ENCODE measurements at regions not wholly inside any gene's neighbourhood (a gene's known extent, or its start where the extent isn't known, plus 50 kb on each side); places are given as distances from the start of the nearest gene placed in this dataset.

GRCh38 chr13:24985107-24985506, 110.8 kb upstream of the PABPC3 start:
- dilution Hi-C loops (cut with MboI; ENCODE audit: extremely low pct_ligation_motif_present, low sequenced_read_pairs): no loop called here
- Histone ChIP-seq H3K79me2 (ENCODE audit: control insufficient read depth, insufficient read depth, low read length) (no peaks in the 10 kb centered on the region), H3K36me3 (ENCODE audit: control insufficient read depth in 2 of 2, extremely low read depth in 1 of 2, insufficient read depth in 2 of 2, low read length in 2 of 2) (no peaks in the 10 kb centered on the region), H3K4me3 (replicated peaks in 1 of 3; ENCODE audit: insufficient read depth in 1 of 3, low read depth in 1 of 3, low read length in 3 of 3) (no peak overlapping the region), H3K9ac (replicated peaks; ENCODE audit: extremely low read depth, insufficient read depth, low read length) (no peak overlapping the region), H3K4me1 (ENCODE audit: control insufficient read depth, extremely low read depth, insufficient read depth, low read length) (no peaks in the 10 kb centered on the region), H3K27ac (ENCODE audit: insufficient read depth, low read depth, low read length) (no peak overlapping the region), H3K4me2 (ENCODE audit: insufficient read depth, low read length) (no peak overlapping the region), H3K9me1 (replicated peaks; ENCODE audit: control insufficient read depth, extremely low read depth, insufficient read depth, low read length) (no peaks in the 10 kb centered on the region), H3K27me3 (ENCODE audit: control insufficient read depth in 2 of 2, insufficient read depth in 2 of 2, low read length in 2 of 2) (peaks cover 2 to 8% of the 10 kb centered on the region in 2 experiments), H2AFZ (ENCODE audit: low read depth, low read length) (no peak overlapping the region), H3K9me3 (replicated peaks; ENCODE audit: control insufficient read depth, insufficient read depth, low read length) (no peaks in the 10 kb centered on the region), H4K20me1 (replicated peaks; ENCODE audit: control insufficient read depth, extremely low read depth, insufficient read depth, low read length) (no peaks in the 10 kb centered on the region)
- DNase-seq (ENCODE audit: low read depth, low spot score) (no peak), FAIRE-seq (no peak)
- TF ChIP-seq, protein P1, sequence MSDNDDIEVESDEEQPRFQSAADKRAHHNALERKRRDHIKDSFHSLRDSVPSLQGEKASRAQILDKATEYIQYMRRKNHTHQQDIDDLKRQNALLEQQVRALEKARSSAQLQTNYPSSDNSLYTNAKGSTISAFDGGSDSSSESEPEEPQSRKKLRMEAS (IDR thresholded peaks at IDR 0.05; ENCODE audit: insufficient read depth, insufficient read length): no peak
- no peak for TF ChIP-seq POLR2A (IDR thresholded peaks at IDR 0.05; ENCODE audit: low read depth, low read length)
- ChIA-PET POLR2A (no interaction called here), CTCF (interaction anchor here (0.9 to 2.0 kb wide), 3 partner anchors 10 to 291 kb away, joined by 4 to 10 read pairs (median 8); no protein-coding TSS in a partner anchor)
- no TSS peak for BruUV-seq (replicated peaks)
- intact Hi-C loops (cut with micrococcal nuclease): no loop called here

GRCh38 chr13:24985896-24986295, 110.0 kb upstream of the PABPC3 start:
- BruUV-seq (replicated peaks): no TSS peak
- no peak for DNase-seq (ENCODE audit: low read depth, low spot score)
- no peaks in the 10 kb centered on the region for H3K9me1 ChIP-seq (replicated peaks; ENCODE audit: control insufficient read depth, extremely low read depth, insufficient read depth, low read length)
- dilution Hi-C loops (cut with MboI; ENCODE audit: extremely low pct_ligation_motif_present, low sequenced_read_pairs) (no loop called here), intact Hi-C loops (cut with micrococcal nuclease) (no loop called here)
- no peak for FAIRE-seq
- ChIA-PET CTCF (interaction anchor here (0.9 to 1.8 kb wide), 4 partner anchors 10 to 292 kb away, joined by 3 to 8 read pairs (median 6); no protein-coding TSS in a partner anchor), POLR2A (no interaction called here)
- H3K79me2 ChIP-seq (ENCODE audit: control insufficient read depth, insufficient read depth, low read length): no peaks in the 10 kb centered on the region
- no peak overlapping the region for H2AFZ ChIP-seq (ENCODE audit: low read depth, low read length)
- no peaks in the 10 kb centered on the region for H3K9me3 ChIP-seq (replicated peaks; ENCODE audit: control insufficient read depth, insufficient read depth, low read length)
- no peak overlapping the region for H3K4me2 ChIP-seq (ENCODE audit: insufficient read depth, low read length)
- no peaks in the 10 kb centered on the region for H4K20me1 ChIP-seq (replicated peaks; ENCODE audit: control insufficient read depth, extremely low read depth, insufficient read depth, low read length)
- TF ChIP-seq MYC (IDR thresholded peaks at IDR 0.05; ENCODE audit: low read depth, low read length) (no peak), EZH2 (IDR thresholded peaks at IDR 0.05; ENCODE audit: borderline replicate concordance, low read depth, low read length, severe bottlenecking) (no peak), FOS (IDR thresholded peaks at IDR 0.05; ENCODE audit: borderline replicate concordance, insufficient read depth, low read length) (no peak), POLR2A (IDR thresholded peaks at IDR 0.05; ENCODE audit: low read depth, low read length) (no peak), POLR2AphosphoS5 (IDR thresholded peaks at IDR 0.05; ENCODE audit: insufficient read depth, low read depth, low read length) (no peak), GATA2 (IDR thresholded peaks at IDR 0.05; ENCODE audit: insufficient read depth, insufficient read length, low read depth, low read length) (no peak), JUN (IDR thresholded peaks at IDR 0.05; ENCODE audit: borderline replicate concordance, insufficient read depth, insufficient read length, low read depth) (no peak)
- TF ChIP-seq, protein P1 (IDR thresholded peaks at IDR 0.05; ENCODE audit: insufficient read depth, insufficient read length): no peak
- TF ChIP-seq, protein P2, sequence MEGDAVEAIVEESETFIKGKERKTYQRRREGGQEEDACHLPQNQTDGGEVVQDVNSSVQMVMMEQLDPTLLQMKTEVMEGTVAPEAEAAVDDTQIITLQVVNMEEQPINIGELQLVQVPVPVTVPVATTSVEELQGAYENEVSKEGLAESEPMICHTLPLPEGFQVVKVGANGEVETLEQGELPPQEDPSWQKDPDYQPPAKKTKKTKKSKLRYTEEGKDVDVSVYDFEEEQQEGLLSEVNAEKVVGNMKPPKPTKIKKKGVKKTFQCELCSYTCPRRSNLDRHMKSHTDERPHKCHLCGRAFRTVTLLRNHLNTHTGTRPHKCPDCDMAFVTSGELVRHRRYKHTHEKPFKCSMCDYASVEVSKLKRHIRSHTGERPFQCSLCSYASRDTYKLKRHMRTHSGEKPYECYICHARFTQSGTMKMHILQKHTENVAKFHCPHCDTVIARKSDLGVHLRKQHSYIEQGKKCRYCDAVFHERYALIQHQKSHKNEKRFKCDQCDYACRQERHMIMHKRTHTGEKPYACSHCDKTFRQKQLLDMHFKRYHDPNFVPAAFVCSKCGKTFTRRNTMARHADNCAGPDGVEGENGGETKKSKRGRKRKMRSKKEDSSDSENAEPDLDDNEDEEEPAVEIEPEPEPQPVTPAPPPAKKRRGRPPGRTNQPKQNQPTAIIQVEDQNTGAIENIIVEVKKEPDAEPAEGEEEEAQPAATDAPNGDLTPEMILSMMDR (IDR thresholded peaks at IDR 0.05; ENCODE audit: extremely low read depth in 1 of 2, insufficient read depth in 1 of 2, low read depth in 1 of 2, low read length in 2 of 2): no peak
- H3K27ac ChIP-seq (ENCODE audit: insufficient read depth, low read depth, low read length): no peak overlapping the region
- H3K4me1 ChIP-seq (ENCODE audit: control insufficient read depth, extremely low read depth, insufficient read depth, low read length): no peaks in the 10 kb centered on the region
- H3K27me3 ChIP-seq (ENCODE audit: control insufficient read depth in 2 of 2, insufficient read depth in 2 of 2, low read length in 2 of 2): peaks cover 4 to 13% of the 10 kb centered on the region in 2 experiments
- no peak overlapping the region for H3K9ac ChIP-seq (replicated peaks; ENCODE audit: extremely low read depth, insufficient read depth, low read length)
- H3K4me3 ChIP-seq (replicated peaks in 1 of 3; ENCODE audit: insufficient read depth in 1 of 3, low read depth in 1 of 3, low read length in 3 of 3): no peak overlapping the region
- no peaks in the 10 kb centered on the region for H3K36me3 ChIP-seq (ENCODE audit: control insufficient read depth in 2 of 2, extremely low read depth in 1 of 2, insufficient read depth in 2 of 2, low read length in 2 of 2)
